OCI-LY7 (cell line): ENCODE measurements at regions not wholly inside any gene's neighbourhood (a gene's known extent, or its start where the extent isn't known, plus 50 kb on each side); places are given as distances from the start of the nearest gene placed in this dataset.

Experiments used
- BruUV-seq: library from RNA; stranded (reverse); fragments of 400-500 nt; replicated peaks from 2 replicates; lab custom pipeline; 2021; lab: Mats Ljungman, UMichigan
- CTCF ChIA-PET: fragments of 300-600 bp; sonication (Branson Sonifier 250); formaldehyde crosslinking; loops from one replicate; lab custom pipeline; 2022; ENCODE audit warnings: antibody characterized with exemption; ENCODE audit not compliant: unreplicated experiment; lab: Charles Lee
- POLR2A ChIA-PET: fragments of 300-600 bp; sonication (Branson Sonifier 250); formaldehyde crosslinking; loops from one replicate; lab custom pipeline; 2022; ENCODE audit warnings: antibody characterized with exemption; lab: Charles Lee
- DNase-seq: peaks from one replicate; pipeline ENCODE4 v3.0.0-alpha.2; 2015; ENCODE audit warnings: low spot score
- H2AFZ ChIP-seq: fragments of 200-600 bp; sonication (generic), shearing (Covaris generic); 2 replicates; pipeline ENCODE4 v1.6.1; 2014; ENCODE audit warnings: mild to moderate bottlenecking, antibody characterized with exemption, low read length, moderate library complexity
- H3K27ac ChIP-seq: fragments of 200-600 bp; sonication (generic); 2 replicates; pipeline ENCODE4 v1.5.1; 2014; ENCODE audit warnings: mixed run types, low read depth, mild to moderate bottlenecking, moderate library complexity, low read length, inconsistent platforms; ENCODE audit not compliant: poor library complexity, severe bottlenecking
- H3K36me3 ChIP-seq: fragments of 200-600 bp; sonication (generic); 2 replicates; pipeline ENCODE4 v1.6.1; 2014; ENCODE audit warnings: mild to moderate bottlenecking, antibody characterized with exemption, low read length, moderate library complexity, mixed read lengths; ENCODE audit not compliant: insufficient read depth
- H3K4me1 ChIP-seq: fragments of 200-600 bp; sonication (generic); 2 replicates; pipeline ENCODE4 v1.5.1; 2014; ENCODE audit warnings: mild to moderate bottlenecking, low read length; ENCODE audit not compliant: insufficient read depth, poor library complexity, severe bottlenecking
- H3K4me2 ChIP-seq: fragments of 200-600 bp; sonication (generic); 2 replicates; pipeline ENCODE4 v1.6.1; 2014; ENCODE audit warnings: mild to moderate bottlenecking, low read length
- H3K4me3 ChIP-seq: fragments of 200-600 bp; sonication (generic); 2 replicates; pipeline ENCODE4 v1.5.1; 2014; ENCODE audit warnings: mild to moderate bottlenecking, low read depth, low read length; ENCODE audit not compliant: poor library complexity, severe bottlenecking
- H3K79me2 ChIP-seq: fragments of 200-600 bp; sonication (generic); 2 replicates; pipeline ENCODE4 v1.6.1; 2016; ENCODE audit warnings: low read depth, mild to moderate bottlenecking, low read length, moderate library complexity, mixed read lengths; ENCODE audit not compliant: insufficient read depth
- H3K9me2 ChIP-seq: fragments of 200-600 bp; sonication (generic); 2 replicates; pipeline ENCODE4 v1.6.1; 2016; ENCODE audit warnings: mild to moderate bottlenecking, low read length, mixed read lengths; ENCODE audit not compliant: insufficient read depth
- H3K9me3 ChIP-seq: fragments of 200-600 bp; sonication (generic); 2 replicates; pipeline ENCODE4 v1.6.1; 2014; ENCODE audit warnings: mild to moderate bottlenecking, mixed run types, low read length, mixed read lengths
- H4K20me1 ChIP-seq: fragments of 200-600 bp; sonication (generic); 2 replicates; pipeline ENCODE4 v1.6.1; 2014; ENCODE audit warnings: mild to moderate bottlenecking, antibody characterized with exemption, low read length, moderate library complexity, mixed read lengths; ENCODE audit not compliant: insufficient read depth
- CTCF ChIP-seq: fragments of 200-600 bp; sonication (generic); conservative IDR thresholded peaks from 2 replicates; pipeline ENCODE4 v1.5.1; 2014; ENCODE audit warnings: mild to moderate bottlenecking, antibody characterized with exemption, low read length, moderate library complexity, mixed read lengths
- EZH2phosphoT487 ChIP-seq: fragments of 200-600 bp; sonication (generic); IDR thresholded peaks from 2 replicates; pipeline ENCODE4 v1.6.1; 2018; ENCODE audit warnings: low read depth, borderline replicate concordance, mild to moderate bottlenecking, mixed run types, antibody characterized with exemption, low read length, moderate library complexity, mixed read lengths
- intact Hi-C: fragments of 100-400 bp; cut with micrococcal nuclease; formaldehyde crosslinking; loops from one replicate; pipeline ENCODE4 v1.10.0; 2022; ENCODE audit not compliant: unreplicated experiment

DNA sequence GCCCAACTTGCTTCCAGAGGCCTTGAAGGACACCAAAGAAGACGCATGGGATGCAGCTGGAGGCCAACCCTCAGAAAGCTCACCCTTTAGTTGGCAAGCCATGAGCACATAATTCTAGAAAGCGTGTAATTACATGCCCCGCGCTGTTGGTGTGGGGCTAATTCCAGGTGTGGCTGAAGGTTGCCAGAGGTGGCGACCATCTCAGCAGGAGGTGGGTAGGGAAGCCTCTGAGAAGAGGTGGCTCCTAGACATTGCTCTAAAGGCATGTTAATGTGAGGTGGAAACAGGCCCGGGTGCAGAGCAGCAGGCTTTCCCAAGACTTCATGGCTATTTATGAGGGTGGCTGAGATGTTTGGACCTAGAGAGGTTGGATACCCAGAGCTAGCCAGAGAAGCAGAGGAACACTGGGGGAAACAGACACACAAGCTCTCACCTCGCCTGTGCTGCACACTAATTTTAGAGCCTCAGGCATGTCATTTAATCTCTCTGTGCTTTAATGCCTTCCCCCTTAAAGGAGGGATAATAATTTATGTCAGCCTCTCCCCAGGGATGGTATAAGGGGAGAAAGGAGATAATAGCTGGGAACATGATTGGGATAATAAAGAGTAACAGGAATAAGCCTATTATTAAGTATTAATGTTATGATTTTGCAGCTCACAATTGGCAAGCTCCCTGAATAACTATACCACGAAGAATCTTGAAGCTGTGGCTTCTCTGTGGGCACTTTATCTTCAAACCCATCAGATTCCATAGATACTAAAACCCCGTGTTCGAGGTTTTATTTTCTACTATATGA is 60.0 kb upstream of the HELT start:
- H4K20me1 ChIP-seq: no peaks in the 10 kb centered on the region
- intact Hi-C loops: no loop called here
- no peaks in the 10 kb centered on the region for H3K4me1 ChIP-seq
- DNase-seq: no peak
- H3K27ac ChIP-seq: no peak overlapping the region
- ChIA-PET CTCF (no interaction called here), POLR2A (interaction anchor here (1.3 kb wide), 1 partner anchor 21 kb away, joined by 3 read pairs; no protein-coding TSS in a partner anchor)
- no peaks in the 10 kb centered on the region for H3K9me3 ChIP-seq
- no peaks in the 10 kb centered on the region for H3K79me2 ChIP-seq
- no peak overlapping the region for H3K4me2 ChIP-seq
- no peaks in the 10 kb centered on the region for H3K36me3 ChIP-seq
- no peak overlapping the region for H3K4me3 ChIP-seq
- H2AFZ ChIP-seq: no peak overlapping the region
- no TSS peak for BruUV-seq
- H3K9me2 ChIP-seq: no peaks in the 10 kb centered on the region
- no peak for TF ChIP-seq EZH2phosphoT487
- TF ChIP-seq CTCF: no peak

DNA sequence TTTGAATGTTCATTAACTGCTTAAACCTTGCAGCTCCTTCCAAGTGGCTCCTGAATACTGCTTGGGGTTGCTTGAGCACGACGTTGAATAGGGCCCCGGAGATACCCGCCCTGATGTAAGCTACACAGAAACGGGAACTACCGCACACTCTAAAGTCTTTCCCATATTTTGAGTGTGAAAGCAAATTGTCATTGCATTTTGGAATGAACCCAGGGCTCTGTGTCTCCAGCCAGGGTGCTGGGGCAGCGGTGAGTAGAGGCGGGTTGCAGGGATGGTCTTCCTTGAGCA is 59.4 kb upstream of the HELT start:
- H3K4me1 ChIP-seq: no peaks in the 10 kb centered on the region
- CTCF ChIA-PET: no interaction called here
- TF ChIP-seq EZH2phosphoT487 (no peak), CTCF (no peak)
- no peak overlapping the region for H3K4me2 ChIP-seq
- no peak overlapping the region for H2AFZ ChIP-seq
- no peaks in the 10 kb centered on the region for H3K79me2 ChIP-seq
- H3K36me3 ChIP-seq: no peaks in the 10 kb centered on the region
- H3K9me2 ChIP-seq: no peaks in the 10 kb centered on the region
- DNase-seq: no peak
- no TSS peak for BruUV-seq
- H3K27ac ChIP-seq: no peak overlapping the region
- no peak overlapping the region for H3K4me3 ChIP-seq
- no peaks in the 10 kb centered on the region for H4K20me1 ChIP-seq
- no peaks in the 10 kb centered on the region for H3K9me3 ChIP-seq
- POLR2A ChIA-PET: no interaction called here
- intact Hi-C loops: no loop called here

DNA sequence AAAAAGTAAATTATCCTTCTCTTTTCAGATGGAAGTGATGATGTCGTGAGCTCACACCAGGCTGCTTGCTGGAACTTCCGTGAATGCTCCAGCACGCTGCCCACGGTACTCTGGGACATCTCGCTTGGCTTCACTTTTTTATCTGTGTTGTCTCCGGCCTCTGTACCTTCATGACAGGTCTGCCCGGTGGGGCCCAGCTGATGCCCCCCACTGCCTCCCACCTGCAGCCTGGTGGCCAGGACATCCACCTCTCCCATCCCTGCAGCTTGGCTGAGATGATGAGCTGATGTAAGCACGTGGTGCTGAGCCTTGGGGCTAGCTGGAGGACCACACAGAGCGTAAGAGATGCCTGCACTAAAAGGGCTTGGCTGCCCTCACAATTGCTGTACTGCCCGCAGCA is 59.0 kb upstream of the HELT start:
- BruUV-seq: no TSS peak
- no peak overlapping the region for H2AFZ ChIP-seq
- no peaks in the 10 kb centered on the region for H3K9me2 ChIP-seq
- ChIA-PET POLR2A (interaction anchor here (0.5 kb wide), 1 partner anchor 19 kb away, joined by 3 read pairs; no protein-coding TSS in a partner anchor), CTCF (no interaction called here)
- no peak overlapping the region for H3K27ac ChIP-seq
- no peak overlapping the region for H3K4me2 ChIP-seq
- no peak overlapping the region for H3K4me3 ChIP-seq
- TF ChIP-seq CTCF (no peak), EZH2phosphoT487 (no peak)
- H3K9me3 ChIP-seq: no peaks in the 10 kb centered on the region
- no peaks in the 10 kb centered on the region for H4K20me1 ChIP-seq
- H3K36me3 ChIP-seq: no peaks in the 10 kb centered on the region
- H3K79me2 ChIP-seq: no peaks in the 10 kb centered on the region
- DNase-seq: no peak
- H3K4me1 ChIP-seq: no peaks in the 10 kb centered on the region
- intact Hi-C loops: no loop called here
